HuH-7 (cell line): ENCODE measurements at regions not wholly inside any gene's neighbourhood (a gene's known extent, or its start where the extent isn't known, plus 50 kb on each side); places are given as distances from the start of the nearest gene placed in this dataset.
"Not testable (repeated sequence)": the region's sequence is repeated elsewhere in the genome, so short reads cannot be mapped to it uniquely, and the experiment has no call there.

Experiments
- DNase-seq: peaks from one replicate; pipeline ENCODE4 v3.0.0; 2011; ENCODE audit warnings: low spot score

DNA sequence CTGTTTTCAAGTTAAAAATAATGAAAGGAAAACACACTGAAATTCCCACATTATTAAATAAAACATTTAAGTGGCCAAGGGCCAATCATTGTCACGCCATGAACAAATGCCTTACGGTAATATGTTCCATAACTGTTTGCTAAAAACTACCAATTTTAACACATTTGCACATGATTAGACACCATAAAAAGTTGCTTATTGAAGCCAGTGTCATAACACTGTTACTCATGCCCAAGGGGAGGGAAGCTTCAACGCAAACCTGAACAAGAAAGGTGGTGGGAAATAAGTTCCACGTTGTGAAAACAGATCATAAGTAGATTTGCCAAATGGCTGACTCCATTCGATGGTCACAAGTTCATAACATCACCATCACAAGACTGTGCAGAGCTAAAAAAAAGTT lies 739.3 kb upstream of the FAM241A start:
- DNase-seq = no peak

GRCh38 chr4:111410571-111410970 lies 734.7 kb upstream of the FAM241A start:
- no peak for DNase-seq

- no peak for DNase-seq
These were observed 727.7 kb upstream of the FAM241A start for GRCh38 chr4:111417521-111417920.

DNA sequence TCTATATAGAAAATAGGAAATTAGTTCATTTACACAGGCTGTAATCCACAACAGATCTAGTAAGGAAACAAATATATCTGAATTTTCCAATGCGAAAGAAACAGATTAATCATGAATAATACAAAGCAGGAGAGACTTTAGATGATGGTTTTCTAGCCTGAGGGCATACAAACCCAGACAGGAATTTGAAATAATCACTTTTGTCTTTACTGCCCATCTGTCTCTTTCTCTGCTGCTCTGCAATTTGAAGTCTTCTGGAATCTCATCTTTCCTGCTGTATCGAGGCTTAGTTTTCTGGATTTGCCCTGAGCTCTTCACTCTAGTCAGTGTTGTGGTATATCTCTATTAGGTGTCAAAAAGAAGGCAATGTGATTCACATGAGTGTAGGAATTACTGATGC lies 711.8 kb upstream of the FAM241A start:
- DNase-seq = no peak

GRCh38 chr4:111434586-111434985 lies 710.7 kb upstream of the FAM241A start:
- no peak for DNase-seq

- no peak for DNase-seq
These were observed 709.1 kb upstream of the FAM241A start for GRCh38 chr4:111435986-111436744.

- no peak for DNase-seq
These were observed 703.6 kb upstream of the FAM241A start for GRCh38 chr4:111441687-111442086.

DNA sequence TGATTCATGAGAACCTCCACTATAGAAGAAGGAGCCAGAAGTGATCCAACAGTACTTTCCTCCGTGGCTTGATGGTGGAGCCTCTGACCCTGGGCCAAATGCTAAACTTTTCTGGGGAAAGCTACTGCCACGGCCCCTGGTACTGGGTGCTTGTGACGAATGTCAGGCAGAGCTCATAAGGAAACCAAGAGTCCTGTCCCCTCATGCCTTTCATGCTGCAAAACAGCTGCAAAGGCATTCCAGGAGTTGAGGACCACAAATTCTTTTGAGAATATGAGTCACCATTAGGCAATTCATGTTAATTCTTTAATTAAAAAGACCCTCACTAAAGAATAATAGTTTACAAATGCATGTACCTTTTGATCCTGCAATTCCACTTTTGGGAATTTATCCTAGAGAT lies 700.4 kb upstream of the FAM241A start:
- not testable (repeated sequence) for DNase-seq

- DNase-seq = no peak
These were observed 695.6 kb upstream of the FAM241A start for GRCh38 chr4:111449657-111450056.

DNA sequence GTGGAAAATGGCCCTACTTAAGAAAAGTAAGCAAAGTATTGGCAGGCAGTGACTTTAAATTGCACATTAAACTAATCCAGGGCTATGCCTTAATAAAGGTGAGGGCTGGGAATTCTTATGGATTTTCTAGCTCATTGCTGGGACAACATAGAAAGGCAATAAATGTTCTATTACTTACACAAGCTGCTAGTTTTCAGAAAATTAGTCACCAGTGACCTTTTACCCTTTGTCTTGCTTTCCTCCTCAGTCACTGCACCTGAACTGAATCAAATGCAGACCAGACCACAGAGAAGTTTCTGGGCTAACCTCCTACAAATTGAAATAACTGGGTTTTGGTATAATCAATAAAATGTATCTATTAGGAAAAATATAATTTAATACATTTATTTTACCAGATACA lies 694.4 kb upstream of the FAM241A start:
- DNase-seq = no peak

DNA sequence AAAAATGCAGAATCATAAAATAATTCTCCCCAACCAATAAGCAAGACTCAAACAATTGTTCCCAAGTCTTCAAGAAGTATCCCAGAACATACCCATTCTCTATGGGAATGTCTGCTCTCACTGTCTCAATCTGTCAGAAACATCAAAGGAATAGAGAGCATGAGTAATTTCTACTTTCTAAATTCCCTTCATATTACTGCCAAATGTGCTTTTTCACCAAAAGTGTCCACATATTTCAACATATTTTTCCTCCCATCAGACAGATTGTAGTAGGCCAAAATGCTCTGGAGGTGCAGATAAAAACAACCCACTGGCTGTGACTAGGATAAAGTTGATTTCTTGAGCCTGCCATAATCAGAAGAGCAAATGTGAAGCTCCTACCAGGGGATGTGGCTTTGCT lies 692.0 kb upstream of the FAM241A start:
- DNase-seq = no peak

DNA sequence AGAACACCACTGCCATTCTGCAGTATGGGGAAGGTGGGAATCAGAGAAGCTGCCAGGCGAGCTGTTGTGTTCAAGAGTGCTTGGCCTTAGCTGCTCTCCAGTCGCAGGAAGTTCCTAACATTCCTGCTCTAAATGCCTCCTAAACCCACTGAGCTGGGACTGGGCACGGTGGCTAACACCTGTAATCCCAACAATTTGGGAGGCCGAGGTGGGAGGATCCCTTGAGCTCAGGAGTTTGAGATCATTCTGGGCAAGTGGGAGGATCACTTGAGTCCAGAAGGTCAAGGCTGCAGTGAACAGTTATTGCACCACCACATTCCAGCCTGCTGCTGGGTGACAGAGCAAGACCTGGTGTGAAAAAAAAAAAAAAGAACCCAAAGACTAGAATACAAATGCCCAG lies 690.3 kb upstream of the FAM241A start:
- no peak for DNase-seq

GRCh38 chr4:111464251-111465045 lies 680.8 kb upstream of the FAM241A start:
- DNase-seq = no peak

- DNase-seq = no peak
These were observed 678.2 kb upstream of the FAM241A start for GRCh38 chr4:111466811-111467604.

GRCh38 chr4:111475001-111475400 lies 670.3 kb upstream of the FAM241A start:
- DNase-seq = no peak

GRCh38 chr4:111475666-111476065 lies 669.6 kb upstream of the FAM241A start:
- DNase-seq = no peak

DNA sequence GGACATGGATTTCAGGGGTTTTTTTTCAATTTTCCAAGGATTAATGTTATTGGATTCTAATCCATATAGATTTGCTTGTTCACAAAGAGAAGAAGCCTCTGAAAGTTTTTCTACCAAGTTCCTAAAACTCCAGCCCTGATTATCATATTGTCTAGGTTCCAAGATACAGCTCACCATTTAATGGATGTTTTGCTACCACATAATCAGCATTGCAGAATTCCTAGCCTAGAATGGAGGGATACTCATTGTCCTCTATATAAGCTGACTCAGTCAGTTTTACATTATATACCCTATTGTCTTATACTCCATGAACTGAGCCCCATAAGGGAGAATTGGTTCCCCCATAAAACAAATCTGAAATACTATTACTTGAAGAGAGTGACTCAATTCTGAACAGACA lies 664.7 kb upstream of the FAM241A start:
- DNase-seq = no peak

DNA sequence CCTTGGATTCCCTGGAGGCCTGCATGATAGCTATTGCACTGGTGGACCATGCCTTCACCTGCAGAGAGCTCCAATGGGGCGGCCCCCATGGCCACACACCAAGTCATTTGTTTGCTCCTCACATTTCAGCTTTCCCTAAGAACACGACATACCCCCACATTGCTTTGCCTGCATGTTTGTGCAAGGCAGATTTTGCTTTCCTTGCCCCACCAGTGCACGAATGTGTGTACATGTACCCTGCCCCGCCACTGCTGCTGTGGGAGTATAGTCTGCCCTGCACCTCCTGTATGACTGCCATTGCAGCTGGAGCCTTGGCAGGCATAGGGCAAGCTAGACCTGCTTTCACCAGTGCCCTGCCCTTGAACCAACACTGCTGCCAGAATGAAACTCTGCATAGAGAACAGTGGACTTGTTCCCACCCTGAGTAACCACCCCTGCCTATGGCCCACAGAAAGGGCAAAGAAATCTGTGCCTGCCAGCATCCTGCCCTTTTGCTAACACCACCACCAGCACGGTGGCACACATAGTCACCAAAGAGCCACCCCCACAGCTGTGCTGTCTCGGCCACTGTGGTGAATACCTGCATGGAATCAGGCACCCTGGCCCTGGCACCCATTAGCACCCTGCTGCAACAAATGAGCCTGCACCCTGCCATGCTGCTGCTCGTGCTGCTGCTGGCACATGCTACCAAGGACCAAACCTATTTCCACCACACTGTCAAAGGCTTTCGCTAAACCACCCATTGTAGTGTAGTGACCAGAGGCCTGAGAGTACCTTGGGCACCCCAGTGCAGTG lies 661.7 kb upstream of the FAM241A start:
- no peak for DNase-seq

DNA sequence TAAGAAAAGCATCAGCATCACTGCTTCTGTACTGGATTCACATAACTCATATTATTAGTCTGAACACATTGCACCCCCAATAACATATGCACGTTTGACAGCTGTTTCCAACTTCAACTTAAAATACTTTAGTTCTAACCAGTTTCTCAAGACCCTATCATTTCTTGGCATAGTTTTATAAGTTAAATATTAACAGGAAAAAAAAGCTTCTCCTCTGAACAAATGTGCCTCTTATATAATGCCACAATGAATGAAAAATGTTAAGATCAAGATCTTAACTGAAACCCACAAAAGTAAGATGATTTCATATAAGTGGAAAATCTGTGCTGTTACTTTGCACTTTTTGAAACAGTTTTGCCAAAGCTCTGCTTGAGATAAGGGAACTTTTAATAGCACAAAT lies 652.8 kb upstream of the FAM241A start:
- no peak for DNase-seq

- DNase-seq = no peak
These were observed 650.8 kb upstream of the FAM241A start for GRCh38 chr4:111494471-111494870.

- DNase-seq = no peak
These were observed 650.3 kb upstream of the FAM241A start for GRCh38 chr4:111494971-111495370.

GRCh38 chr4:111499291-111499690 lies 646.0 kb upstream of the FAM241A start:
- no peak for DNase-seq
